ENCODE measurements at regions not wholly inside any gene's neighbourhood (a gene's known extent, or its start where the extent isn't known, plus 50 kb on each side); places are given as distances from the start of the nearest gene placed in this dataset.
"Not testable (repeated sequence)": the region's sequence is repeated elsewhere in the genome, so short reads cannot be mapped to it uniquely, and the experiment has no call there.

DNA sequence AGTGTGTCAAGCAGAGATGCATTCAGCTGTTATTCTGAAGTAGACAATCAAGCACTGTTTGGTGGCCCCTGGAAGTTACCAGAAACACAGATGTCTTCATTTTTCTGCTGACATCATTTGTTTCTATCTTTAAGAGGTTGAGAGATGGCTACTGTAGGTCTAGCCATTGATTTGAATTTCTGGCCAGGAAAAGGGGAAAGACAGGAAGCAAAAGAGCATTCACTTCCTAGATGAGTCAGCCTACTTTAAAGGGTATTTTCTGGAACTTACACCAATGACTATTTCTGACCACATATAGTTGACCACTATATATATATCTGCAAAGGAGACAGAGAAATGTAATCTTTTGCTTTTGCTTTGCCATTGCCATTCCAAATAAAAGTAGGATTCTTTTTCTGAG, 900.1 kb upstream of the SOX11 start:
- Histone ChIP-seq H3F3A (ENCODE audit: control insufficient read depth, insufficient read depth) (no peaks in the 10 kb centered on the region), H3K4me3 (ENCODE audit: low read length) (no peak overlapping the region), H3K4me1 (ENCODE audit: control insufficient read depth, low read length) (no peaks in the 10 kb centered on the region), H3K27me3 (ENCODE audit: control insufficient read depth, low read length) (no peaks in the 10 kb centered on the region), H3K4me2 (ENCODE audit: low read length) (no peak overlapping the region), H3K27ac (ENCODE audit: low read depth, low read length) (no peak overlapping the region), H3K9me3 (ENCODE audit: control insufficient read depth, insufficient read depth, low read length) (no peaks in the 10 kb centered on the region), H3K36me3 (ENCODE audit: control insufficient read depth, low read length) (no peaks in the 10 kb centered on the region), H4K20me1 (ENCODE audit: control insufficient read depth, insufficient read depth, low read depth, low read length) (no peaks in the 10 kb centered on the region), H3K9me2 (replicated peaks; ENCODE audit: control insufficient read depth, low read length) (no peaks in the 10 kb centered on the region), H3K79me2 (ENCODE audit: control insufficient read depth, low read length) (no peaks in the 10 kb centered on the region)
- no peak for TF ChIP-seq EZH2phosphoT487 (IDR thresholded peaks at IDR 0.05; ENCODE audit: borderline replicate concordance, low read length)
- TF ChIP-seq, protein P1, sequence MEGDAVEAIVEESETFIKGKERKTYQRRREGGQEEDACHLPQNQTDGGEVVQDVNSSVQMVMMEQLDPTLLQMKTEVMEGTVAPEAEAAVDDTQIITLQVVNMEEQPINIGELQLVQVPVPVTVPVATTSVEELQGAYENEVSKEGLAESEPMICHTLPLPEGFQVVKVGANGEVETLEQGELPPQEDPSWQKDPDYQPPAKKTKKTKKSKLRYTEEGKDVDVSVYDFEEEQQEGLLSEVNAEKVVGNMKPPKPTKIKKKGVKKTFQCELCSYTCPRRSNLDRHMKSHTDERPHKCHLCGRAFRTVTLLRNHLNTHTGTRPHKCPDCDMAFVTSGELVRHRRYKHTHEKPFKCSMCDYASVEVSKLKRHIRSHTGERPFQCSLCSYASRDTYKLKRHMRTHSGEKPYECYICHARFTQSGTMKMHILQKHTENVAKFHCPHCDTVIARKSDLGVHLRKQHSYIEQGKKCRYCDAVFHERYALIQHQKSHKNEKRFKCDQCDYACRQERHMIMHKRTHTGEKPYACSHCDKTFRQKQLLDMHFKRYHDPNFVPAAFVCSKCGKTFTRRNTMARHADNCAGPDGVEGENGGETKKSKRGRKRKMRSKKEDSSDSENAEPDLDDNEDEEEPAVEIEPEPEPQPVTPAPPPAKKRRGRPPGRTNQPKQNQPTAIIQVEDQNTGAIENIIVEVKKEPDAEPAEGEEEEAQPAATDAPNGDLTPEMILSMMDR (IDR thresholded peaks at IDR 0.05; ENCODE audit: low read depth, low read length, poor library complexity, severe bottlenecking): no peak

DNA sequence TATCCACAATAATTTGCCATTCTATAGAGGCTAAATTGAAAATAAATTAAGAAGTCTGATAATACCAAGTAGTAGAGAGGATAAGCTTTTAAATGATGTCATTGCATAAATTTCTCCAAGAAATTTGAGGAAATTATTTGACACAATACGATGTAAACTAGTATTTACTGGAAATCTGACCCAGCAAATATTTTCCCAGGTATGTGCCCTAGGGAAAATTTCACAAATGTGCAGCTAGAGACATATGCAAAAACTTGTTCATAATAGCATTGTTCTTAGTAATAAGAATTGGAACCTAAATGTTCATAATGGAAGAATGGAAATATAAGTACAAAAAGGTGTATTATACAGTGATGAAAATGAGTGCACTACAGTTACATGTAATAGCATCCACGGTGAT, 888.8 kb upstream of the SOX11 start:
- H3K4me2 ChIP-seq (ENCODE audit: low read length): no peak overlapping the region
- H3F3A ChIP-seq (ENCODE audit: control insufficient read depth, insufficient read depth): no peaks in the 10 kb centered on the region
- H3K27me3 ChIP-seq (ENCODE audit: control insufficient read depth, low read length): no peaks in the 10 kb centered on the region
- no peak overlapping the region for H3K4me3 ChIP-seq (ENCODE audit: low read length)
- H3K36me3 ChIP-seq (ENCODE audit: control insufficient read depth, low read length): no peaks in the 10 kb centered on the region
- H3K27ac ChIP-seq (ENCODE audit: low read depth, low read length): no peak overlapping the region
- H3K4me1 ChIP-seq (ENCODE audit: control insufficient read depth, low read length): no peaks in the 10 kb centered on the region
- H3K9me3 ChIP-seq (ENCODE audit: control insufficient read depth, insufficient read depth, low read length): no peaks in the 10 kb centered on the region
- no peaks in the 10 kb centered on the region for H4K20me1 ChIP-seq (ENCODE audit: control insufficient read depth, insufficient read depth, low read depth, low read length)
- TF ChIP-seq EZH2phosphoT487 (IDR thresholded peaks at IDR 0.05; ENCODE audit: borderline replicate concordance, low read length): no peak
- TF ChIP-seq, protein P1 (IDR thresholded peaks at IDR 0.05; ENCODE audit: low read depth, low read length, poor library complexity, severe bottlenecking): no peak
- no peaks in the 10 kb centered on the region for H3K9me2 ChIP-seq (replicated peaks; ENCODE audit: control insufficient read depth, low read length)
- H3K79me2 ChIP-seq (ENCODE audit: control insufficient read depth, low read length): no peaks in the 10 kb centered on the region

DNA sequence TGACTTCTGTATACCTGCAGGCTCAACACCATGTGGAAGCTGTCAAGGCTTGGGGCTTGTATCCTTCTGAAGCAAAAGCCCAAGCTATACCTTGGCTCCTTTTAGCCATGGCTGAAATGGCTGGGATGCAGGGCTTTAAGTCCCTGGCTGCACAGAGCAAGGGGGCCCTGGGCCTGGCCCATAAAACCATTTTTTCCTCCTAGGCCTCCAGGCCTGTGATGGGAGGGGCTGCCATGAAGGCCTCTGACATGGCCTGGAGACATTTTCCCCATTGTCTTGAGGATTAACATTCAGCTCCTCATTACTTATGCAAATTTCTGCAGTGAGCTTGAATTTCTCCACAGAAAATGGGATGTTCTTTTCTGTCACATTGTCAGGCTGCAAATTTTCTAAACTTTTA, 878.0 kb upstream of the SOX11 start:
- H3K27ac ChIP-seq (ENCODE audit: low read depth, low read length); H3K4me2 ChIP-seq (ENCODE audit: low read length); H4K20me1 ChIP-seq (ENCODE audit: control insufficient read depth, insufficient read depth, low read depth, low read length); H3K27me3 ChIP-seq (ENCODE audit: control insufficient read depth, low read length); H3K4me3 ChIP-seq (ENCODE audit: low read length); H3K4me1 ChIP-seq (ENCODE audit: control insufficient read depth, low read length); H3F3A ChIP-seq (ENCODE audit: control insufficient read depth, insufficient read depth); H3K36me3 ChIP-seq (ENCODE audit: control insufficient read depth, low read length); H3K9me3 ChIP-seq (ENCODE audit: control insufficient read depth, insufficient read depth, low read length); H3K9me2 ChIP-seq (replicated peaks; ENCODE audit: control insufficient read depth, low read length); H3K79me2 ChIP-seq (ENCODE audit: control insufficient read depth, low read length): not testable (repeated sequence)

DNA sequence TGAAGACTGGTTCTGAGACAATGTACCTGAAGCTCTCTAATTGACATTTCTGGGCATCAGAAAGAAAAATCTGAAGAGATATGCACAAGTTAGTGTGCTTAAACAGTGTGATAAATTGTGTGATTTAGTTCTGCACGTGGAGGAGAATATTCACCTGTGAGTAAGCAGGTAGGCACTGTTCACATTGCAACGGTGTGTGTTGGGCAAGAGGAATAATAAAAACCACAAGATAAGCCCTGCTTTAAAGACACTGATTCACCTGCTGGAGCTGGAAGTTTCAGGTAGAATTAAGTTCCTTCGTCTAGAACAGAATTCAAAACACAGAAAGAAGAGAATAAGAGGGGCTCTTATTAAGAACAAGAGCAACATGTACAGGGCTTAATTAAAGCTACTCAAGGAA, 864.3 kb upstream of the SOX11 start:
- Histone ChIP-seq H3K4me1 (ENCODE audit: control insufficient read depth, low read length) (no peaks in the 10 kb centered on the region), H3K9me2 (replicated peaks; ENCODE audit: control insufficient read depth, low read length) (no peaks in the 10 kb centered on the region), H3K9me3 (ENCODE audit: control insufficient read depth, insufficient read depth, low read length) (no peaks in the 10 kb centered on the region), H3K4me3 (ENCODE audit: low read length) (no peak overlapping the region), H3K27me3 (ENCODE audit: control insufficient read depth, low read length) (no peaks in the 10 kb centered on the region), H4K20me1 (ENCODE audit: control insufficient read depth, insufficient read depth, low read depth, low read length) (no peaks in the 10 kb centered on the region), H3K4me2 (ENCODE audit: low read length) (no peak overlapping the region), H3F3A (ENCODE audit: control insufficient read depth, insufficient read depth) (no peaks in the 10 kb centered on the region), H3K79me2 (ENCODE audit: control insufficient read depth, low read length) (no peaks in the 10 kb centered on the region), H3K36me3 (ENCODE audit: control insufficient read depth, low read length) (no peaks in the 10 kb centered on the region), H3K27ac (ENCODE audit: low read depth, low read length) (no peak overlapping the region)
- TF ChIP-seq, protein P1 (IDR thresholded peaks at IDR 0.05; ENCODE audit: low read depth, low read length, poor library complexity, severe bottlenecking): no peak
- TF ChIP-seq EZH2phosphoT487 (IDR thresholded peaks at IDR 0.05; ENCODE audit: borderline replicate concordance, low read length): no peak
